ENCODE measurements at regions not wholly inside any gene's neighbourhood (a gene's known extent, or its start where the extent isn't known, plus 50 kb on each side); places are given as distances from the start of the nearest gene placed in this dataset.

DNA sequence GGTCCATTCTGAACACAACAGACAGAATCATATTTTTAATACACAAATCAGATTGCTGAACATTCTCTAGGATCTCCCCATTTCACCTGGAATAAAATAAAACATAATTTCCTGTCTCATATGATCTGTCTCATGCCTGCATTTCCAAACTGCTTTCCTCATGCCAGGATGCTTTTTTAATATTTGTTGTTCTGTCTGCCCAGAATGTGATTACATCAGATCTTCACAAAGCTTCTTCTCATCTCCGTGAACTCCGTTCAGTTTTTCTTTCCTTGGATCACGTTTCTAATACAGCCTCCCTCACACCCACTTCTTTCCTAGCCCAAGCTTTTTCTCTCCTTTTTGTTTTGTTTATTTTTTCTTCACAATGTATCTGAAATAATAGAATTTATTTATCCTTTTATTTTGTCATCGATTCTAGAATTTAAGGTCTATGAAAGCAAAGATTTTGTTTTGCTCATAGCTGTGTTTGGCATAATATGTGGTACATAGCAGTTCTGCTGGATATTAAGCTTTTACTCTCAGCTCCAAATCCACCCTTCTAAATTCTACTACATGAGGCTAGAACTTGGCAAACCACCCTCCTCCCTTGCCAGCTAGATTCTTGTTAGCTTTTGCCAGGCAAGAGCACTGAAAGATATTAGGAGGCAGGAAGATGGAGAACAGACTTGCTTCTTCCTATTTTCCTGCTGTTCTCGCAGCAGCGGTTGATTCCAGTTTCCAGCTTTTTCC lies 165.5 kb upstream of the SLIT2 start:
- no peak overlapping the region for H2AFZ ChIP-seq (ENCODE audit: low read depth, low read length)
- peak overlapping the region in 1 of 2 experiments; percentile 19 for H3K4ac ChIP-seq (ENCODE audit: low read depth in 1 of 2, low read length in 2 of 2)
- no peak overlapping the region for H3K4me2 ChIP-seq (ENCODE audit: low read length, poor library complexity, severe bottlenecking)

GRCh38 chr4:20085653-20086052 lies 166.1 kb upstream of the SLIT2 start:
- no peak overlapping the region for H2AK5ac ChIP-seq (ENCODE audit: low read length, severe bottlenecking)
- H2BK12ac ChIP-seq (ENCODE audit: low read length in 2 of 2) = no peak overlapping the region
- no peaks in the 10 kb centered on the region for H3K79me1 ChIP-seq (replicated peaks; ENCODE audit: low read length, poor library complexity, severe bottlenecking)
- H2BK15ac ChIP-seq (ENCODE audit: low read depth, poor library complexity, severe bottlenecking) = no peak overlapping the region
- H3K27ac ChIP-seq (ENCODE audit: low read length, poor library complexity, severe bottlenecking) = no peak overlapping the region
- no peaks in the 10 kb centered on the region for H3K9me3 ChIP-seq (ENCODE audit: control insufficient read depth, low read length)
- no peak overlapping the region for H2AFZ ChIP-seq (ENCODE audit: low read depth, low read length)
- DNase-seq = no peak
- H2BK120ac ChIP-seq (ENCODE audit: low read depth, low read length) = no peak overlapping the region
- no CpG with 5 or more reads among the region's 1 CpG for WGBS
- no peaks in the 10 kb centered on the region for H3K27me3 ChIP-seq (ENCODE audit: control insufficient read depth in 1 of 2, insufficient read depth in 1 of 2, low read length in 2 of 2)
- H3K18ac ChIP-seq (ENCODE audit: low read depth in 1 of 2, low read length in 2 of 2) = no peak overlapping the region
- no peaks in the 10 kb centered on the region for H3K36me3 ChIP-seq (ENCODE audit: control insufficient read depth in 1 of 2, insufficient read depth in 2 of 2, low read depth in 1 of 2, low read length in 2 of 2)
- H3K4me1 ChIP-seq (ENCODE audit: control insufficient read depth, insufficient read depth, low read depth, low read length) = no peaks in the 10 kb centered on the region
- H4K8ac ChIP-seq (ENCODE audit: low read length) = no peak overlapping the region
- no peak overlapping the region for H3K4me3 ChIP-seq (ENCODE audit: insufficient read depth in 1 of 2, low read depth in 1 of 2, low read length in 2 of 2)
- H2BK5ac ChIP-seq (ENCODE audit: low read depth, low read length, poor library complexity, severe bottlenecking) = no peak overlapping the region
- peak overlapping the region; percentile 33 for H3K9ac ChIP-seq (ENCODE audit: low read length)
- no peak overlapping the region for H3K14ac ChIP-seq (ENCODE audit: low read length in 2 of 2)
- no peak overlapping the region for H3K4me2 ChIP-seq (ENCODE audit: low read length, poor library complexity, severe bottlenecking)
- H3K4ac ChIP-seq (ENCODE audit: low read depth in 1 of 2, low read length in 2 of 2) = no peak overlapping the region
- no peak overlapping the region for H3K23ac ChIP-seq (ENCODE audit: low read length in 2 of 2)
- no peak overlapping the region for H4K91ac ChIP-seq (ENCODE audit: low read length)

More for the DNA sequence above, 165.5 kb upstream of the SLIT2 start:
- Histone ChIP-seq H3K9me3 (ENCODE audit: control insufficient read depth, low read length) (no peaks in the 10 kb centered on the region), H3K18ac (ENCODE audit: low read depth in 1 of 2, low read length in 2 of 2) (no peak overlapping the region), H3K4me3 (ENCODE audit: insufficient read depth in 1 of 2, low read depth in 1 of 2, low read length in 2 of 2) (no peak overlapping the region), H3K9ac (ENCODE audit: low read length) (peak overlapping the region; percentile 33), H3K23ac (ENCODE audit: low read length in 2 of 2) (no peak overlapping the region), H2AK5ac (ENCODE audit: low read length, severe bottlenecking) (no peak overlapping the region), H2BK5ac (ENCODE audit: low read depth, low read length, poor library complexity, severe bottlenecking) (no peak overlapping the region), H3K4me1 (ENCODE audit: control insufficient read depth, insufficient read depth, low read depth, low read length) (no peaks in the 10 kb centered on the region), H2BK120ac (ENCODE audit: low read depth, low read length) (no peak overlapping the region), H4K8ac (ENCODE audit: low read length) (peak overlapping the region; percentile 19), H3K79me1 (replicated peaks; ENCODE audit: low read length, poor library complexity, severe bottlenecking) (no peaks in the 10 kb centered on the region), H4K91ac (ENCODE audit: low read length) (no peak overlapping the region), H3K27ac (ENCODE audit: low read length, poor library complexity, severe bottlenecking) (no peak overlapping the region), H3K14ac (ENCODE audit: low read length in 2 of 2) (no peak overlapping the region), H2BK12ac (ENCODE audit: low read length in 2 of 2) (no peak overlapping the region), H3K27me3 (ENCODE audit: control insufficient read depth in 1 of 2, insufficient read depth in 1 of 2, low read length in 2 of 2) (no peaks in the 10 kb centered on the region), H2BK15ac (ENCODE audit: low read depth, poor library complexity, severe bottlenecking) (no peak overlapping the region), H3K36me3 (ENCODE audit: control insufficient read depth in 1 of 2, insufficient read depth in 2 of 2, low read depth in 1 of 2, low read length in 2 of 2) (no peaks in the 10 kb centered on the region)
- 95% methylated on average over 5 of the region's 6 CpGs for WGBS
- DNase-seq = no peak

DNA sequence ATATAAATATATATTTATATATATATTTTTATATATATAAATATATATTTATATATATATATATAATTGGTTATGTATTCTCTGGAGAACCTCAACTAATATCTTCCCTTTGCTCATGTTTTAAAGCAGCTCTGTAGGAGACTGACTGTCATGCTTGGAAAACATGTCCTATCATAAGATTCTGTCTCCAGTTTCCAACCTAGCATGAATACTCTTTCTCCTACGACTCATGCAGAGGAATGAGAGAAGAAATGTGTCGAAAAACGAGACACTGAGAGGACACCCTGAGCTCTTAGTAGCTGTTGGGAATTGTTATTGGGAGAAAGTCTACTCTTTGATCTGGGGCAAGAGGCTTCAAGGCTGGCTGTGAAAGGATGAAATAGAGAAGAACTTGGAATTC lies 166.5 kb upstream of the SLIT2 start:
- 93% methylated on average over 3 of the region's 3 CpGs for WGBS
- Histone ChIP-seq H3K23ac (ENCODE audit: low read length in 2 of 2) (no peak overlapping the region), H3K79me1 (replicated peaks; ENCODE audit: low read length, poor library complexity, severe bottlenecking) (no peaks in the 10 kb centered on the region), H3K9ac (ENCODE audit: low read length) (no peak overlapping the region), H2BK5ac (ENCODE audit: low read depth, low read length, poor library complexity, severe bottlenecking) (no peak overlapping the region), H3K4me1 (ENCODE audit: control insufficient read depth, insufficient read depth, low read depth, low read length) (no peaks in the 10 kb centered on the region), H4K91ac (ENCODE audit: low read length) (no peak overlapping the region), H4K8ac (ENCODE audit: low read length) (no peak overlapping the region), H3K14ac (ENCODE audit: low read length in 2 of 2) (no peak overlapping the region), H3K9me3 (ENCODE audit: control insufficient read depth, low read length) (no peaks in the 10 kb centered on the region), H3K4me3 (ENCODE audit: insufficient read depth in 1 of 2, low read depth in 1 of 2, low read length in 2 of 2) (no peak overlapping the region), H3K4ac (ENCODE audit: low read depth in 1 of 2, low read length in 2 of 2) (no peak overlapping the region), H3K27me3 (ENCODE audit: control insufficient read depth in 1 of 2, insufficient read depth in 1 of 2, low read length in 2 of 2) (no peaks in the 10 kb centered on the region), H3K27ac (ENCODE audit: low read length, poor library complexity, severe bottlenecking) (no peak overlapping the region), H3K4me2 (ENCODE audit: low read length, poor library complexity, severe bottlenecking) (no peak overlapping the region), H2AK5ac (ENCODE audit: low read length, severe bottlenecking) (no peak overlapping the region), H2AFZ (ENCODE audit: low read depth, low read length) (no peak overlapping the region), H2BK120ac (ENCODE audit: low read depth, low read length) (no peak overlapping the region), H2BK12ac (ENCODE audit: low read length in 2 of 2) (no peak overlapping the region), H3K36me3 (ENCODE audit: control insufficient read depth in 1 of 2, insufficient read depth in 2 of 2, low read depth in 1 of 2, low read length in 2 of 2) (no peaks in the 10 kb centered on the region), H2BK15ac (ENCODE audit: low read depth, poor library complexity, severe bottlenecking) (no peak overlapping the region), H3K18ac (ENCODE audit: low read depth in 1 of 2, low read length in 2 of 2) (no peak overlapping the region)
- no peak for DNase-seq

- H3K18ac ChIP-seq (ENCODE audit: low read depth in 1 of 2, low read length in 2 of 2) = no peak overlapping the region
- no peak overlapping the region for H2BK12ac ChIP-seq (ENCODE audit: low read length in 2 of 2)
- H2AFZ ChIP-seq (ENCODE audit: low read depth, low read length) = no peak overlapping the region
- no peak overlapping the region for H3K27ac ChIP-seq (ENCODE audit: low read length, poor library complexity, severe bottlenecking)
- H2BK120ac ChIP-seq (ENCODE audit: low read depth, low read length) = no peak overlapping the region
- no peak overlapping the region for H4K8ac ChIP-seq (ENCODE audit: low read length)
- no peaks in the 10 kb centered on the region for H3K27me3 ChIP-seq (ENCODE audit: control insufficient read depth in 1 of 2, insufficient read depth in 1 of 2, low read length in 2 of 2)
- H3K36me3 ChIP-seq (ENCODE audit: control insufficient read depth in 1 of 2, insufficient read depth in 2 of 2, low read depth in 1 of 2, low read length in 2 of 2) = no peaks in the 10 kb centered on the region
- no peaks in the 10 kb centered on the region for H3K9me3 ChIP-seq (ENCODE audit: control insufficient read depth, low read length)
- no peak overlapping the region for H2AK5ac ChIP-seq (ENCODE audit: low read length, severe bottlenecking)
- no peak overlapping the region for H2BK5ac ChIP-seq (ENCODE audit: low read depth, low read length, poor library complexity, severe bottlenecking)
- no peak for DNase-seq
- no peak overlapping the region for H3K9ac ChIP-seq (ENCODE audit: low read length)
- H3K23ac ChIP-seq (ENCODE audit: low read length in 2 of 2) = no peak overlapping the region
- no peak overlapping the region for H3K4me2 ChIP-seq (ENCODE audit: low read length, poor library complexity, severe bottlenecking)
- H3K4me1 ChIP-seq (ENCODE audit: control insufficient read depth, insufficient read depth, low read depth, low read length) = no peaks in the 10 kb centered on the region
- H2BK15ac ChIP-seq (ENCODE audit: low read depth, poor library complexity, severe bottlenecking) = no peak overlapping the region
- H3K4me3 ChIP-seq (ENCODE audit: insufficient read depth in 1 of 2, low read depth in 1 of 2, low read length in 2 of 2) = no peak overlapping the region
- no peaks in the 10 kb centered on the region for H3K79me1 ChIP-seq (replicated peaks; ENCODE audit: low read length, poor library complexity, severe bottlenecking)
- no peak overlapping the region for H4K91ac ChIP-seq (ENCODE audit: low read length)
- no peak overlapping the region for H3K14ac ChIP-seq (ENCODE audit: low read length in 2 of 2)
- H3K4ac ChIP-seq (ENCODE audit: low read depth in 1 of 2, low read length in 2 of 2) = no peak overlapping the region
Observed at GRCh38 chr4:20084488-20084887, 167.2 kb upstream of the SLIT2 start.

Data from mesenchymal stem cell (in vitro differentiated cells and primary cell).